HCT116 (cell line): ENCODE measurements at regions not wholly inside any gene's neighbourhood (a gene's known extent, or its start where the extent isn't known, plus 50 kb on each side); places are given as distances from the start of the nearest gene placed in this dataset.

ENCODE experiments used
- ATAC-seq: fragments of 200-7000 bp; cut with Tn5 transposase; 2 replicates; pipeline ENCODE4 v1.9.1; 2020; ENCODE audit warnings: mild to moderate bottlenecking, moderate library complexity
- BruUV-seq: library from RNA; stranded (reverse); fragments of 400-500 nt; replicated peaks from 2 replicates; lab custom pipeline; 2021; lab: Mats Ljungman, UMichigan
- CTCF ChIA-PET: fragments of 300-600 bp; sonication (Branson Sonifier 250); formaldehyde crosslinking; loops from one replicate; lab custom pipeline; 2021; ENCODE audit warnings: antibody characterized with exemption; lab: Charles Lee
- POLR2A ChIA-PET: fragments of 300-600, 350-600 bp; sonication (Branson Sonifier 250); formaldehyde crosslinking; loops from one replicate; lab custom pipeline; 2021; ENCODE audit warnings: antibody characterized with exemption; lab: Charles Lee
- RAD21 ChIA-PET, 2 experiments: fragments of 300-600 bp; sonication (Branson Sonifier 250); formaldehyde crosslinking; loops; one replicate each; lab custom pipeline; 2023; ENCODE audit warnings: low total read pairs in 2 of 2; ENCODE audit not compliant: uncharacterized antibody in 2 of 2, unreplicated experiment in 2 of 2, low non-redundant PET in 1 of 2; lab: Charles Lee
- DNase-seq: peaks from one replicate; pipeline ENCODE4 v3.0.0-alpha.2; 2010; ENCODE audit warnings: low read depth, low spot score
- H2AFZ ChIP-seq: fragments of 200-600 bp; shearing (Covaris generic), sonication (generic); 2 replicates; pipeline ENCODE4 v1.6.1; 2017; ENCODE audit warnings: low read depth, mixed run types, mixed read lengths, antibody characterized with exemption, low read length; ENCODE audit not compliant: poor library complexity, severe bottlenecking
- H3K27ac ChIP-seq: 2 replicates; pipeline ENCODE4 v1.5.1; 2012; ENCODE audit warnings: low read depth, low read length
- H3K27me3 ChIP-seq: fragments of 200-600 bp; sonication (generic); 2 replicates; pipeline ENCODE4 v1.6.1; 2016; ENCODE audit warnings: mixed run types, low read length, mixed read lengths; ENCODE audit not compliant: insufficient read depth
- H3K36me3 ChIP-seq, 2 experiments: fragments of 200-500 bp in 1 of 2; fragments of 200-600 bp in 1 of 2; sonication (Bioruptor generic) in 1 of 2; sonication (generic) in 1 of 2; 2 replicates each; pipeline versions ENCODE4 v1.5.1 to v1.6.1; 2014 to 2016; ENCODE audit warnings: low read length in 2 of 2, inconsistent platforms in 1 of 2, mixed read lengths in 1 of 2, mixed run types in 1 of 2; ENCODE audit not compliant: insufficient read depth in 2 of 2, control insufficient read depth in 1 of 2
- H3K4me1 ChIP-seq, 2 experiments: fragments of 200-600 bp in 1 of 2; sonication (generic) in 1 of 2; 2 replicates each; pipeline versions ENCODE4 v1.5.1 to v1.6.1; 2012 to 2017; ENCODE audit warnings: low read length in 2 of 2, inconsistent platforms in 1 of 2, mild to moderate bottlenecking in 1 of 2, mixed read lengths in 1 of 2, mixed run types in 1 of 2, moderate library complexity in 1 of 2; ENCODE audit not compliant: insufficient read depth in 2 of 2, control insufficient read depth in 1 of 2
- H3K4me2 ChIP-seq: fragments of 200-600 bp; sonication (generic); 2 replicates; pipeline ENCODE4 v1.6.1; 2017; ENCODE audit warnings: mixed run types, low read length, mixed read lengths
- H3K4me3 ChIP-seq, 2 experiments: fragments of 200-600 bp in 1 of 2; sonication (generic) in 1 of 2; replicated peaks in 1 of 2; 2 replicates each; pipeline ENCODE4 v1.5.1; 2011 to 2016; ENCODE audit warnings: low read length in 2 of 2, control low read depth in 1 of 2, low read depth in 1 of 2, mild to moderate bottlenecking in 1 of 2, mixed read lengths in 1 of 2, mixed run types in 1 of 2
- H3K79me2 ChIP-seq: fragments of 200-600 bp; sonication (generic); 2 replicates; pipeline ENCODE4 v1.6.1; 2017; ENCODE audit warnings: mild to moderate bottlenecking, mixed run types, low read length, moderate library complexity, mixed read lengths; ENCODE audit not compliant: insufficient read depth
- H3K9ac ChIP-seq: fragments of 200-600 bp; sonication (generic); 2 replicates; pipeline ENCODE4 v1.6.1; 2016; ENCODE audit warnings: low read length, mixed read lengths
- H3K9me2 ChIP-seq: fragments of 200-600 bp; sonication (generic), shearing (Covaris generic); 2 replicates; pipeline ENCODE4 v1.6.1; 2017; ENCODE audit warnings: mixed run types, mild to moderate bottlenecking, moderate library complexity; ENCODE audit not compliant: insufficient read depth
- H3K9me3 ChIP-seq, 2 experiments: fragments of 200-500 bp in 1 of 2; fragments of 200-600 bp in 1 of 2; sonication (Bioruptor generic) in 1 of 2; sonication (generic) in 1 of 2; 2 replicates each; pipeline ENCODE4 v1.6.1; 2014 to 2017; ENCODE audit warnings: low read length in 2 of 2, mixed read lengths in 2 of 2, inconsistent platforms in 1 of 2, low read depth in 1 of 2, mild to moderate bottlenecking in 1 of 2, mixed run types in 1 of 2, moderate library complexity in 1 of 2; ENCODE audit not compliant: control insufficient read depth in 1 of 2, insufficient read depth in 1 of 2
- H4K20me1 ChIP-seq: fragments of 200-600 bp; sonication (generic), shearing (Covaris generic); 2 replicates; pipeline ENCODE4 v1.6.1; 2017; ENCODE audit warnings: mixed run types, mild to moderate bottlenecking, moderate library complexity; ENCODE audit not compliant: insufficient read depth
- CEBPB ChIP-seq: IDR thresholded peaks from 2 replicates; pipeline ENCODE4 v1.6.1; 2012; ENCODE audit warnings: low read depth
- EZH2phosphoT487 ChIP-seq: fragments of 200-600 bp; IDR thresholded peaks from 2 replicates; pipeline ENCODE4 v1.6.1; 2018; ENCODE audit warnings: antibody characterized with exemption, borderline replicate concordance
- FOSL1 ChIP-seq: IDR thresholded peaks from 2 replicates; pipeline ENCODE4 v1.6.1; 2012; ENCODE audit warnings: low read depth
- RAD21 ChIP-seq: IDR thresholded peaks from 2 replicates; pipeline ENCODE4 v1.6.1; 2012; ENCODE audit warnings: low read depth, mild to moderate bottlenecking
- SP1 ChIP-seq: IDR thresholded peaks from 2 replicates; pipeline ENCODE4 v1.6.1; 2012; ENCODE audit warnings: low read depth
- YY1 ChIP-seq: IDR thresholded peaks from 2 replicates; pipeline ENCODE4 v1.6.1; 2011; ENCODE audit warnings: low read length, low read depth, moderate library complexity, mild to moderate bottlenecking; ENCODE audit not compliant: insufficient replicate concordance; ENCODE audit errors: extremely low read depth
- ZFX ChIP-seq: fragments of 450-650 bp; IDR thresholded peaks from 2 replicates; pipeline ENCODE4 v1.6.1; 2017
- intact Hi-C: fragments of 100-400 bp; cut with micrococcal nuclease; formaldehyde crosslinking; loops from 2 replicates; pipeline ENCODE4 v1.10.0; 2022
- TF ChIP-seq, protein P1 (sequence below): IDR thresholded peaks from 2 replicates; pipeline ENCODE4 v1.6.1; 2011; ENCODE audit warnings: mild to moderate bottlenecking, low read length, moderate library complexity; ENCODE audit not compliant: insufficient replicate concordance; ENCODE audit errors: extremely low read depth

DNA sequence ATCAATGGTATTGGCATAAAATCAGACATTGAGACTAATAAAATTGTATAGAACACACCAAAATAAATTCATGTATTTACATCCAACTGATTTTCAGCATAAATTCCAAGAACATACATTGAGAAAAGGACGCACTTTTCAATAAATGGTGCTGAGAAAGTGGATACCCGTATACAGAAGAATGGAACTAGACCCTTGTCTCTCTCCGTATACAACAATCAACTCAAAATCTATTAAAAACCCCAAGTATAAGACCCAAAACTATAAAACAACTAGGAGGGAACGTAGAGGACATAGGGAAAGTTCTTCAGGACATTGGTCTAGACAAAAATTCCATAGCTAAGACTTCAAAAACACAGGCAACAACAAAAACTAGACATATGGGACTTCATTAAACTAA is 97.4 kb downstream of the GGTLC2 start:
- ChIA-PET POLR2A (no interaction called here), RAD21 (no interaction called here), CTCF (interaction anchor here (0.7 to 2.5 kb wide), 4 partner anchors 12 to 32 kb away, joined by 3 to 11 read pairs (median 4); no protein-coding TSS in a partner anchor)

DNA sequence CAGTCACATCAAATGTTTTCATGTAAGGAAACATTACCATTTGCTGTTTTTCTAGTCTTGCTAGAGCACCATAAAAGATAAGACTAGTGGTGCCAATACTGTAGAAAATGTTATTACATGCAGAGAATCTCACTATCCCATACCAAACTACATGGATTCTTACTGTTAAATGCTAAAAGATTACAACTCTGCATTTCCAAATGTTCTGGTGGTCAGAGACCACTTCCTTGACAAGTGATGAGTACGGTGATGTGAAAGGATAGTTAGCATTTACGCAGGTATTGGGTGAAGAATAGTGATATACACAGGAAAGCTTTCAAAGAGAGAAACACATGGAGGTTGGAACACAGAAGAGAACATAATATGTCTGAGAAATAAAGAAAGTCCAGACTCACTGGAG is 98.2 kb downstream of the GGTLC2 start:
- CTCF ChIA-PET: interaction anchor here (0.6 to 2.5 kb wide), 5 partner anchors 11 to 166 kb away, joined by 3 to 11 read pairs (median 3); no protein-coding TSS in a partner anchor
- no peak overlapping the region for H2AFZ ChIP-seq

More for the DNA sequence above, 97.4 kb downstream of the GGTLC2 start:
- Histone ChIP-seq H3K36me3 (no peaks in the 10 kb centered on the region), H3K27me3 (peaks cover 66% of the 10 kb centered on the region), H4K20me1 (no peaks in the 10 kb centered on the region; the same call in 1 of the 2 replicates), H2AFZ (no peak overlapping the region), H3K4me1 (no peaks in the 10 kb centered on the region), H3K27ac (no peak overlapping the region), H3K4me3 (no peak overlapping the region), H3K9me3 (no peaks in the 10 kb centered on the region), H3K9me2 (no peaks in the 10 kb centered on the region), H3K79me2 (no peaks in the 10 kb centered on the region), H3K4me2 (no peak overlapping the region), H3K9ac (no peak overlapping the region)
- ATAC-seq (no peak), DNase-seq (no peak)
- intact Hi-C loops: loop anchor here (10.0 kb wide), 1 partner anchor 277 kb away; no protein-coding TSS in a partner anchor
- BruUV-seq: no TSS peak
- TF ChIP-seq, protein P1, sequence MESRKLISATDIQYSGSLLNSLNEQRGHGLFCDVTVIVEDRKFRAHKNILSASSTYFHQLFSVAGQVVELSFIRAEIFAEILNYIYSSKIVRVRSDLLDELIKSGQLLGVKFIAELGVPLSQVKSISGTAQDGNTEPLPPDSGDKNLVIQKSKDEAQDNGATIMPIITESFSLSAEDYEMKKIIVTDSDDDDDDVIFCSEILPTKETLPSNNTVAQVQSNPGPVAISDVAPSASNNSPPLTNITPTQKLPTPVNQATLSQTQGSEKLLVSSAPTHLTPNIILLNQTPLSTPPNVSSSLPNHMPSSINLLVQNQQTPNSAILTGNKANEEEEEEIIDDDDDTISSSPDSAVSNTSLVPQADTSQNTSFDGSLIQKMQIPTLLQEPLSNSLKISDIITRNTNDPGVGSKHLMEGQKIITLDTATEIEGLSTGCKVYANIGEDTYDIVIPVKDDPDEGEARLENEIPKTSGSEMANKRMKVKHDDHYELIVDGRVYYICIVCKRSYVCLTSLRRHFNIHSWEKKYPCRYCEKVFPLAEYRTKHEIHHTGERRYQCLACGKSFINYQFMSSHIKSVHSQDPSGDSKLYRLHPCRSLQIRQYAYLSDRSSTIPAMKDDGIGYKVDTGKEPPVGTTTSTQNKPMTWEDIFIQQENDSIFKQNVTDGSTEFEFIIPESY: no peak

More for the DNA sequence above, 98.2 kb downstream of the GGTLC2 start:
- no peaks in the 10 kb centered on the region for H3K9me2 ChIP-seq
- TF ChIP-seq RAD21 (no peak), YY1 (no peak), ZFX (no peak), FOSL1 (no peak), CEBPB (no peak), SP1 (no peak), EZH2phosphoT487 (no peak)
- TF ChIP-seq, all 23 proteins: peak for 0
- no peak overlapping the region for H3K27ac ChIP-seq
- no peaks in the 10 kb centered on the region; the same call in 1 of the 2 replicates for H4K20me1 ChIP-seq
- H3K36me3 ChIP-seq: no peaks in the 10 kb centered on the region
- DNase-seq (no peak), ATAC-seq (no peak)
- H3K4me2 ChIP-seq: no peak overlapping the region
- no peak overlapping the region for H3K9ac ChIP-seq
- RAD21 ChIA-PET: no interaction called here
- H3K4me3 ChIP-seq: no peak overlapping the region
- no peaks in the 10 kb centered on the region for H3K79me2 ChIP-seq
- no TSS peak for BruUV-seq
- POLR2A ChIA-PET: no interaction called here
- no peaks in the 10 kb centered on the region for H3K9me3 ChIP-seq
- H3K4me1 ChIP-seq: no peaks in the 10 kb centered on the region
- peaks cover 58% of the 10 kb centered on the region for H3K27me3 ChIP-seq
- intact Hi-C loops: loop anchor here (10.0 kb wide), 1 partner anchor 278 kb away; no protein-coding TSS in a partner anchor
